ENCODE measurements at regions not wholly inside any gene's neighbourhood (a gene's known extent, or its start where the extent isn't known, plus 50 kb on each side); places are given as distances from the start of the nearest gene placed in this dataset.

DNA sequence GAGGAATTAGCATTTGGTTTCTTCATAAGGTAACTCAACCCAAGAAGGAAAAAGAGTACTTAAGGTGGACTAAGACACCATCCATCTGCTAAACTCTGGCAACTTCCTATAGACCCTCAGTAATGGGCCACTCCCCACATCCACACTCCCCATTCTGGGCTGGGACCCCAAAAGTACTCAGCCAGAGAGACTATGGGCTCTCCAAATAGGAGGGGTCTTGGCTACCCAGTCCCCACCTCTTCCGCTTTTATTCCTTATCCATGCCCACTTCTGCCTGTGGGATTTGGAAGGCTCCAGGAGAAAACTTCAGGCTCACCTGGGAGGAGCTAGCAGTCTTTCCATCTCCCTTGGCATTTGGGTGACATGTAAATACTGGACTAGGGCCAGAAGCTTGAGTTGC, 164.5 kb upstream of the CCL2 start:
- TF ChIP-seq, protein P1, sequence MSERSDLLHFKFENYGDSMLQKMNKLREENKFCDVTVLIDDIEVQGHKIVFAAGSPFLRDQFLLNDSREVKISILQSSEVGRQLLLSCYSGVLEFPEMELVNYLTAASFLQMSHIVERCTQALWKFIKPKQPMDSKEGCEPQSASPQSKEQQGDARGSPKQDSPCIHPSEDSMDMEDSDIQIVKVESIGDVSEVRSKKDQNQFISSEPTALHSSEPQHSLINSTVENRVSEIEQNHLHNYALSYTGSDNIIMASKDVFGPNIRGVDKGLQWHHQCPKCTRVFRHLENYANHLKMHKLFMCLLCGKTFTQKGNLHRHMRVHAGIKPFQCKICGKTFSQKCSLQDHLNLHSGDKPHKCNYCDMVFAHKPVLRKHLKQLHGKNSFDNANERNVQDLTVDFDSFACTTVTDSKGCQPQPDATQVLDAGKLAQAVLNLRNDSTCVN (CRISPR knock-in tag; IDR thresholded peaks at IDR 0.05; ENCODE audit: borderline replicate concordance) = no peak
- no peak for TF ChIP-seq TARDBP (CRISPR knock-in tag; IDR thresholded peaks at IDR 0.05)
- no peak for TF ChIP-seq ZNF274 (CRISPR knock-in tag; IDR thresholded peaks at IDR 0.05)
- no peak for TF ChIP-seq ATF7 (IDR thresholded peaks at IDR 0.05)
- TF ChIP-seq ATF7 (CRISPR knock-in tag; IDR thresholded peaks at IDR 0.05) = no peak
- no peak for TF ChIP-seq JUN (CRISPR knock-in tag; IDR thresholded peaks at IDR 0.05)

Data from HepG2 (cell line).